H54 (cell line): ENCODE measurements at regions not wholly inside any gene's neighbourhood (a gene's known extent, or its start where the extent isn't known, plus 50 kb on each side); places are given as distances from the start of the nearest gene placed in this dataset.

Source experiments
- DNase-seq: peaks from one replicate; pipeline ENCODE4 v3.0.0; 2011; ENCODE audit warnings: low spot score, mixed read lengths; ENCODE audit not compliant: insufficient read length
- FAIRE-seq: peaks from 3 replicates; lab custom pipeline; 2011; peaks lifted over from hg19 to GRCh38; lab: Jason Lieb, UNC
- POLR2A ChIP-seq: IDR thresholded peaks from 2 replicates; pipeline ENCODE4 v1.6.1; 2011; ENCODE audit warnings: low read depth, mild to moderate bottlenecking, low read length

DNA sequence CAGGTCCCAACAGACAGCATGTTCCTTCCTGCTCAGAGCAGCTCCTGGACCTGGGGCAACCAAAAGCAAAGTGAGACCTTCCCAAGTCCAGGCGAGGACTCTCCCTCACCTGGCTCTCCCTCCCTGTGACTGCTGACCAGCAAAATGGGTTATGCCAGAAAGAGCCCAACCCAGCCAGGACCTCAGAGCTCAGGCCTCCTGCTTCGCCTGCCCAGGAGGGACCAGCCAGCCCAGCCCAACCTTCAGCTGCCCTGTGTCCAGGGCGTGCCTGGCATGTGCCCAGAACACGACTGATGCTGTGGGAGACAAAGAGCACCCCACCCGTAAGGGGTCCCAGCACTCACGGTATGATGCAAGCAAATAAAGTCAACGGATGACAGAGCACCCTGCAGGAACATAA lies 74.0 kb upstream of the CST7 start:
- FAIRE-seq (no peak), DNase-seq (no peak)
- no peak for TF ChIP-seq POLR2A

DNA sequence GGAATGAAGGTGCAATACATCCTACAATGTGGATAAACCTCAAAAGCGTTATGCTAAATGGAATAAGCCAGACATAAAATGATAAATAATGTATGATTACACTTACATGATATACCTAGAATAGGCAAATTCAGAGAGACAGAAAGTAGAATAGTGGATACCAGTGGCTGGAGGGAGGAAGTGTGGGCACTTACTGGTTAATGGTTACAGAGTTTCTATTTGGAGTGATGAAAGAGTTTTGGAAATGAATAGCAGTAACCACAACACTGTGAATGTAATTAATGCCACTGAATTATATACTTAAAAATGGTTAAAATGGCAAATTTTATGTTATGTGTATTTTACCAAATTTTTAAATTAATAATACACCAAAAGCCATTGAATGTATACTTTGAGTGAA lies 71.4 kb upstream of the CST7 start:
- FAIRE-seq (no peak), DNase-seq (no peak)
- TF ChIP-seq POLR2A = no peak

DNA sequence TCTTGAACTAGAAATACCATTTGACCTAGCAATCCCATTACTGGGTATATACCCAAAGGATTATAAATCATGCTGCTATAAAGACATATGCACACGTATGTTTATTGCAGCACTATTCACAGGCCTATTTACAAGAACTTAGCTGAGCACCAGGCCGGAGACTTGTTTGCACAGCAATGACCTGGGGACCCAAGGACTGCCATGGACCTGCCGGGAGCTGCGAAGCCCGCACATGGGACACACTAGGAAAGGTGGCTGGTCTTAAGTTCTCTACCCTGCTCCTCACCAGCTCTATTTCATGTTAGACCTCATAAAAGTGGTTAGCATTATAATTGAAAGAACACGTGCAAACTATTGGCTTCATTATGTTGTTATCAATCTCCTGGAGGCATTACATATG lies 70.4 kb upstream of the CST7 start:
- DNase-seq (no peak), FAIRE-seq (no peak)
- TF ChIP-seq POLR2A = no peak

DNA sequence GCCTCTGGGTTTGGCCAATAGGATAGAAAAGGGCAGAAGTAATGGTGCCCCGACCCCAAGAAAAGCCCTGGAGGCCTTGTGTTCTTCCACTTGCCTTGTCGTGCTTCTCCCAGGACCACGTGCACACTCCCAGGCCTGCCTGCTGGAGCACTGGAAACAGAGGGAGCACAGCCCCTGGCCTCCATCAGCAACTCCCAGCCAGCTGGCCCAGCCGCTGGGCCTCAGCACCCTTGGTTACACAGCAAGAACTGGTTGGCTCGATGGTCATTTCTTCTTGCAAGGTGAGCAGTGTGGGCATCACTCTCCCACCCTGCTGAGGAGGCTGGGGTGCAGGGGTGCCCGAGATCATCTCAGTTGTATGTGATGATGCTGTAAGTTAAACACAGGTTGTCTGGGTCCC lies 69.2 kb upstream of the CST7 start:
- TF ChIP-seq POLR2A = no peak
- no peak for FAIRE-seq
- DNase-seq = no peak

DNA sequence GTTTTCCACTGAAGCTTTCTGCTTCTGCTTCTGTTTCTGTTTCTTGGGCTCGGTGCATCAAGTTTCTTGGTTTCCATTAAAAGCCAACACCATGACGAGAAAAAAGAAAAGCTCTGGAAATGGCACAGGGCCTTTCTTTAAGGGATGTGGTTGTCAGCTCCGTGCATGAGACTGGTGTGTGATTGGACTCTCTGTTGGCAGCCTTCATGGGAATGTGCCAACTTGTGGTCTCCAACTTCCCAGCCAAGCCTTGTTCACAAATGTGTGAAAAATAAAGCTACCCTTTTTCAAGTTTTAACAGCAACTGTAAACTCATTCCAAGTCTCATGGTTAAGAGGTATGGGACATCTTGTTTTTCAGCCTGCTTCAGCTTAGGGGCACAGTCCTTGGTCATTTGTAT lies 68.7 kb upstream of the CST7 start:
- FAIRE-seq = no peak
- TF ChIP-seq POLR2A = no peak
- DNase-seq = no peak

DNA sequence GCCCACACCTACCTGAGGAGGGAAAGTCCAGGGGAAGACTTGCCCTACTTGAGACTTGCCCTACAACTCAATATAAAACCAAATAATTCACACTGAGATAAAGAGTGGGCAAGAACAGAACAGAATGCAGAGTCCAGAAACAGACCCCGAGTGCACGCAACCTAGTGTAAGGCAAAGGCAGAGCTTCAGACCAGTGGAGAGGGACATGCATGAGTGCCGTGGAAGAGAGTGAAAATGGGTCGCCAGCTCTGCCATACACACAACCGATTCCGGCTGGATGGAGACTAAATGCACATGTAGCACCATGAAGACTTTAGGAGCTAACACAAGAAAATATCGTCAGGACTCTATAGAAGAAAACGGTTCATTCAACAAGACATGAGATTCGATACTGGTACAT lies 58.8 kb upstream of the CST7 start:
- no peak for TF ChIP-seq POLR2A
- DNase-seq (no peak), FAIRE-seq (no peak)

DNA sequence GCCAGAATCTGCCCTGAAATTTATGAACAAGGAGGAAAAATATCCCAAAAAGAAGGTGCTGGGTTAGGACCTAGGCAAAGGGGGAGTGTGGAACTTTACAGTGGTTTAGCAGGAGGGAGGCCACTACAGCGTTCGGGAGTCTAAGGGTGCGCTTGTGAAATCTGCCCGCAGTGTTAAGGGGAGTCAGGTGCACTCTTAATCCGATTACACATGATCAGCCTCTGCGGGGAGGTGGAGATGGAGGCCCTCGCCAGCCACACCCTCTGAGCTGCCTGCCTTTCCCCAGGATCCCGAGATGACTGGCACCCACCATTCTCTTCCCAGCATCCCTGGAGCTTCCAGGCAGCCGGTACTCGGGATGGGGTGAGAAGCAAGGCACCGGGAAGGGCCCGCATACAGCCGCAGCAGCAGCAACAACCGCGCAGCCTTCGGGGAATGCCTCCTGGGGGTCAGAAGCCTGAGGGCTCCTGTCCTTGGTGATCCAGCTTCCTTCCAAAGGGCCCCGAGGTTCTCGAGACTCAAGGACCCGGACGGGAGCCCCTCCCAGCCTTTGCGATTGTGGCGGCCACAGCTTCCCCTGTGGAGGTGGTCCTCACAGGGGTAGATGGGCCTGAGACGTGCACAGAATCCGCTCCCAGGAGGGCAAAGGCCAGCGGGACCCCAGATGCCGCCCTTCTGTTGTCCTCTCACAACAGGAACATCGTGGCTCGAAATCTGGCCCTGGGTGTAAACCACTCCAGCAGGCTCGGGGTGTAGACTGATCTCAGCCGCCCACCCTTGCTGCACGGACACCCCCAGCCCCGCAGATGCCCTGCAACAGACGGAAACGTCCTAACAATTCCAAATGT lies 57.3 kb upstream of the CST7 start:
- FAIRE-seq (no peak), DNase-seq (no peak)
- TF ChIP-seq POLR2A = no peak

DNA sequence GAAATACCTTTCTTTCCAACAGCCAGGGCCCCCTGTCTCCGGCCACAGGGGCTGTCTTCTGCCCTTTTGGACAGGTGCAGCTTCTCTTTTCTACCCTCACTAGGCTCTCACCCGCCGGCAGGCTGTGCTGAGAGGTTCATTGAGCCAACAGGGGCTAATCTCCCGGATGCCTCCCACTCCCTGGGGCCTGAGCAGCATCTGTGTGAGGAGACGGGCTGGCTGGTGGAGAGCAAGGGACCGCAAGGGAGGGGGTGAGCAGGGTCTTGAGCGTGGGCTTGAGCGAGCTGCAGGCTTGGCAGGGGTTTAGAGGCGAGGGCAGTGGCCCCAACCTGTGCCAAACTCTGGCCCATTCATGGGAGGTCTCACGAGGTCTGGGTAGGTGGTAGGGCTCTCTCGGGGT lies 56.5 kb upstream of the CST7 start:
- FAIRE-seq (no peak), DNase-seq (no peak)
- TF ChIP-seq POLR2A = no peak

DNA sequence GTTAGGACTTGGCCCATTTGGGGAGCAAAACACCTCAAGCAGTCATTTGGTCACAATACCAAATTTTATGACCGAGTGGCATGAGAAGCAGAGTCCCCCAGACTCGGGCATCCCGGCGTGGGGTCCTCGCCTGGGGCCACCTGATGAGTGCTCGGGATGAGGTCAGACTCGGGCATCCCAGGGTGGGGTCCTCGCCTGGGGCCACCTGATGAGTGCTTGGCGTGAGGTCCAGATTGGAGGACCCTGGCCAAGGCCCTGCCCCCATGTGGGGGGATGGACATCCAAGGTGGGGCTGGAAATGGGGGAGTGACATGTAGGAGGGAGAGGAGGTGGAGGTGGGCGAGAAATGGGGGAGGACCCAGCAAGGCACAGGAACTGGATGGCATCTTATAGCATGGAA lies 56.1 kb upstream of the CST7 start:
- FAIRE-seq (no peak), DNase-seq (no peak)
- no peak for TF ChIP-seq POLR2A

DNA sequence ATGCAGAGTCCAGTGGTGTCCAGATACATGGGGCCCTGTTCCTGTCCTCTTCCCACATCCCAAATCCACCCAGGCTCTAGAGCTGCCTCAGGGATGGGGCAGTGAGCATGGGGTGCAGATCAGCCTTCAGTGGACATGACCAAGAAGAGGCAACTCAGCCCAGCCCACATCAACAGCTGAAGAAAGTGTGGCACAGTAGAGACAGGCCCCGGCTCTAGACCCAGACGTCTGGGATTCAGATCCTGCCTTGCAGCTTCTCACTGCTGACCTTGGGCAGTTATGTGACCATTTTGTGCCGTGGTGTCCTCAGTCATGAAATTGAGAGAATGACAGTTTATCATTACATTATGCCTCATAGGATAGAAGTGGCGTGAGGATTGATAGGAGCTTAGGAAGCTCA lies 54.6 kb upstream of the CST7 start:
- TF ChIP-seq POLR2A = no peak
- FAIRE-seq = no peak
- no peak for DNase-seq

DNA sequence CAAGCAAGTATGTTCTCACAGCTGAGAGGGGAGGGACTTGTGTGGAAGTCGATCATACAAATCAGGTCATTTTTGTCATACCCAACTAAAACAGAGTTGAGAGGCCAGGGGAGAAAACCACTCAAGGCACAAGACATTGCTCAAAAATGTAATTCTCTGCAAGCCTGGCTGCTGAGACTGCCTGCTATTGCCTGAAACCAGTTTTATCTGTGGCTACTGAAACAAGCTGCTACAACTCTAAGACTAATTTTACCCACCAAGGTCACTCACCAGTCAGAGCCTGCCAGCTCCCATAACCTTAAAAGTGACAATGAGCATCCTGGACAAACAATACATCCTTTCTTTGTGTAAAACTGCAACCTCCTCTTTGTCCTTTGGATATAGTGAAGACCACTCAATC lies 54.1 kb upstream of the CST7 start:
- no peak for TF ChIP-seq POLR2A
- FAIRE-seq (no peak), DNase-seq (no peak)

DNA sequence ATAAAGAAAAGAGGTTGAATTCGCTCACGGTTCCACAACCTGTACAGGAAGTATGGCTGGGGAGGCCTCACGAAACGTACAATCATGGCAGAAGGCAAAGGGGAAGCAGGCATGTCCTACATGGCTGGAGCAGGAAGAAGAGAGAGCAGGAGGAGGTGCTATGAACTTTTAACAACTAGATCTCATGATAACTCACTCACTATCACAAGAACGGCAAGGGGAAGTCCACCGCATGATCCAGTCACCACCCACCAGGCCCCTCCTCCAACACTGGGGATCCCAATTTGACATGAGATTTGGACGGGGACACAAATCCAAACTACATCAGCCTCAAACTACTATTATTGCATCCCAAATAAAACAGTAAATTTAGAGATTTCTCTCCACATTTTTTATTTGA lies 53.6 kb upstream of the CST7 start:
- TF ChIP-seq POLR2A = no peak
- DNase-seq (no peak), FAIRE-seq (no peak)

DNA sequence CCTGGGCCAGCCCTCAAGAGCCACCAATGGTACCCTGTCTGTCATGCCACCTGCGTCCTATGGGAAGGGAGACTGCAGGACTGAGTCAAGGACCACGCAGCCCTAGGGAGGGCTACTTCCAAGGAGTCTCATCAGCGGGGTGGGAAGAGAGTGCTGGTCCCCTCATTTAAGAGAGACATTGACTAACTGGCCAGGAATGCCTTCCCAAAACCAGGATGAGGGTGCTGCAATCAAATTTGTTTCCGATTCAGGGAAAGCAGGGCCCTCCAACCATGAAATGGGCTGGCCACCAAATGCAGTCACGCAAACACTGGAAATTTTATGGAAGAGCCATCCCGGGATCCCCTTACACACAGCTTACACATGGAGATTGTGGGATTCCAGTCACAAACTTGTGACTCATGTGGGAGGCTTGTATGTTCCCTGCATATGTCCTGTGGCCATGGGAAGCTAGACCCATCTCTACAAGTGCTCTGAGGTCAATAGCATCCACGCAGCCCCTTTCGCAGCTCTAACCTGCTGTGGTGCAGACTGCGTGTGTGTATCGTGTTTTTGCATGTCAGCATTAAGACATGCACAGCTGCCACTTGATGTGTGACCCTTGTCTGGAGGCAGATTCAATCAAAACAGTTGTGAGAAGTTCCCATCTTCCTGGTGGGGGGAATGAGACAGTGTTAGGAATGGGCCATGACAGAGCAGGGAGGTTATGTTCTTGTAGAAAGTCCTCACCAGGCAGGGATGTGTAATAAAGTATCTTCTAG lies 53.0 kb upstream of the CST7 start:
- TF ChIP-seq POLR2A = no peak
- no peak for FAIRE-seq
- no peak for DNase-seq

DNA sequence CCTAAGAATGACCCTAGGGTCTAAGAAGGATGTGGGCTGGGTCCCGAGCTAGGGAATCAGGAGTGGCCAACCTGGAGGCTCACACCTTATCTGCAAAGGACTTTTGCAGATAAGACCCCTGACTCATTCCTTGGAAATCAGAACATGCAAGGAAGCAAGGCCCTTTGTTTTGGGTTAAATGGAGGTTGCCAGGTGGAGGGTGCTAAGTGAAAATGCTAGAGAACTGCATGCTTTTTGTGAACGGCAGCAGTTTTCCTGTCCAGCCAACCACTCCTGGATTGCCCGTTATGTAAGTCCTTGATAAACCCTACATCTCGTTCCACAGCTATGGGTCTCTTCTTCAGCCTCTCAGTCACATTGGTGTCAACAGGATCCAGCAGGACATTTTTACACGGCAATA lies 52.1 kb upstream of the CST7 start:
- FAIRE-seq (no peak), DNase-seq (no peak)
- no peak for TF ChIP-seq POLR2A

DNA sequence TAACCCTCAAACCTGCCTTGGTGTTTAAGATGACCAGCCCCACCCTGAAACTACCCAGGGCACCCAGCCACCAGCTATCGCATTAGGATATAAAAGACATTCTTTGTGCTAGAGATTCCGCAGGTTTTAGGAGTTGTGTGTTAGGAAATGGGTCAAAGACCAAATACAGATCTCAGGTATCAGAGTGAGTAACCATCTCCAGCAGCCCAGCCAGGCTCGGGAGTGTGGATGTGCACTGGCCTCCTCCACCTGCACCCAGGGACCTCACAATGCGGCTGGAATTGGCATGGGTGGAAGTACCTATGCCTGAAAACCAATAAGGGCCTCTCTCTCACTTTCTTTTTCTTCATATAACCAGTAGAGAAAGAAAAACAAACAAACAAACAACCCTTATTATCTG lies 51.1 kb upstream of the CST7 start:
- TF ChIP-seq POLR2A = no peak
- no peak for FAIRE-seq
- DNase-seq = no peak

DNA sequence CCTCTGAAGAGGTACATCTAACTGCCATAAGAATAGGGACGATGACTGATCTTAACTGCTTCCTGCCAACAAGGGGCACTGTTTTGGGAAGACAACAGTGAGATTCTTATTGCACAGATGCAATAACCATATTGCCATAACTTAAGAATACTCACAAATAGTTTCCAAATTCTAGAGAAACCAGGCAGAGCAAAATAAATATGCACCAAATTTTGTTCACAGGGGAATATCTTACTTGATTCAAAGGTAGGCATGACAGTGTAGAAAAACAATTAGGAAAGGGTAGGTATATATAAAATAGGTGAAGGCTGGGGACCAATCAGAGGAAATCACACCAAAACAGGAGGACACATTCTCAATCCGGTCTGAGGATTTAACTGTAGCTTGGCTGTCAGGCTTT lies 49.9 kb upstream of the CST7 start:
- TF ChIP-seq POLR2A = no peak
- FAIRE-seq (no peak), DNase-seq (no peak)
